Loucy (cell line): ENCODE measurements at regions not wholly inside any gene's neighbourhood (a gene's known extent, or its start where the extent isn't known, plus 50 kb on each side); places are given as distances from the start of the nearest gene placed in this dataset.

Experiments
- EZH2phosphoT487 ChIP-seq: fragments of 200-600 bp; IDR thresholded peaks from 2 replicates; pipeline ENCODE4 v1.6.1; 2018; ENCODE audit warnings: antibody characterized with exemption, mild to moderate bottlenecking, moderate library complexity, borderline replicate concordance
- TF ChIP-seq, protein P1 (sequence below): fragments of 200-600 bp; sonication (generic); conservative IDR thresholded peaks from 2 replicates; pipeline ENCODE4 v1.5.1; 2014; ENCODE audit warnings: mild to moderate bottlenecking, antibody characterized with exemption, low read length

DNA sequence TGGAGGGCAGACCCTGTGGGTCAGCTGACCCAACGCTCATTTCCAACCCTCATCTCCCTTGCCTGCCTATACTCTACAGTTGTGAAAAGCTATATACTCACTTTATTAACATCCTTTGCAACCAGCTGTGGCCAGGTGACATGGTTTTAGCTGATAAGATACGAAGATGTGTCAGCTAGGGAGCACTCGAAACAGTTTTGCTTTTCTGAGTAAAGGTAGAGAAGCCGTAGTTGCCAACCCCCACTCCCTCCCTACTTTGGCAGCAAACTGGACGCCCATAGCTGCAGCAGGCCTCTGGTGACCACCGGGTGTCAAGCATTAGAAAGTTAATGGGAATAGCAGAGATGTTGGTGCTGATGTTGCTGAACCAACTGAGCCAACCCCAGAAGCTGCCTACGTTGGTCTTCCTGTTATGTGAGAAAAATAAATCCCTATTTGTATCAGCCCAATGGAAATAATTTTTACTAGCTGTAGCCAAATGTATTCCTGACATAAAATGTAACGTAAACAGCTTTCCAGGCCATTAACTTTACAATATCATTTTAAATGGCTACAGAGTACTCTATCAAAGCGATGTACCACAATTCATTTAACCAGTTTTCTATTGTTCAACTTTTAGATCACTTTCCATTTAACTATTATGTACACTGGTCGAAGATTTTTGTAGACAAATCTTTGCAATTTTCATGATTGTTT, 98.5 kb upstream of the TMCC3 start:
- TF ChIP-seq, protein P1, sequence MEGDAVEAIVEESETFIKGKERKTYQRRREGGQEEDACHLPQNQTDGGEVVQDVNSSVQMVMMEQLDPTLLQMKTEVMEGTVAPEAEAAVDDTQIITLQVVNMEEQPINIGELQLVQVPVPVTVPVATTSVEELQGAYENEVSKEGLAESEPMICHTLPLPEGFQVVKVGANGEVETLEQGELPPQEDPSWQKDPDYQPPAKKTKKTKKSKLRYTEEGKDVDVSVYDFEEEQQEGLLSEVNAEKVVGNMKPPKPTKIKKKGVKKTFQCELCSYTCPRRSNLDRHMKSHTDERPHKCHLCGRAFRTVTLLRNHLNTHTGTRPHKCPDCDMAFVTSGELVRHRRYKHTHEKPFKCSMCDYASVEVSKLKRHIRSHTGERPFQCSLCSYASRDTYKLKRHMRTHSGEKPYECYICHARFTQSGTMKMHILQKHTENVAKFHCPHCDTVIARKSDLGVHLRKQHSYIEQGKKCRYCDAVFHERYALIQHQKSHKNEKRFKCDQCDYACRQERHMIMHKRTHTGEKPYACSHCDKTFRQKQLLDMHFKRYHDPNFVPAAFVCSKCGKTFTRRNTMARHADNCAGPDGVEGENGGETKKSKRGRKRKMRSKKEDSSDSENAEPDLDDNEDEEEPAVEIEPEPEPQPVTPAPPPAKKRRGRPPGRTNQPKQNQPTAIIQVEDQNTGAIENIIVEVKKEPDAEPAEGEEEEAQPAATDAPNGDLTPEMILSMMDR: no peak
- TF ChIP-seq EZH2phosphoT487: no peak
